AG10803 (cell line): ENCODE measurements at regions not wholly inside any gene's neighbourhood (a gene's known extent, or its start where the extent isn't known, plus 50 kb on each side); places are given as distances from the start of the nearest gene placed in this dataset.
"Not testable (repeated sequence)": the region's sequence is repeated elsewhere in the genome, so short reads cannot be mapped to it uniquely, and the experiment has no call there.

Experiments used
- DNase-seq: peaks from one replicate; pipeline ENCODE4 v3.0.0; 2010; ENCODE audit warnings: low read depth
- H3K4me3 ChIP-seq: 2 replicates; pipeline ENCODE4 v1.5.1; 2011; ENCODE audit warnings: mild to moderate bottlenecking, low read length, control low read depth
- CTCF ChIP-seq: conservative IDR thresholded peaks from 2 replicates; pipeline ENCODE4 v1.5.1; 2011; ENCODE audit warnings: mild to moderate bottlenecking, low read length, control low read depth, inconsistent platforms

GRCh38 chr16:8417145-8417544 lies 173.2 kb downstream of the TMEM114 start:
- no peak for DNase-seq
- no peak for TF ChIP-seq CTCF
- H3K4me3 ChIP-seq: no peak overlapping the region

- no peak for DNase-seq
- no peak for TF ChIP-seq CTCF
- H3K4me3 ChIP-seq: no peak overlapping the region
These were observed 181.3 kb downstream of the TMEM114 start for GRCh38 chr16:8408855-8409567.

- no peak for DNase-seq
- no peak overlapping the region for H3K4me3 ChIP-seq
- TF ChIP-seq CTCF: no peak
These were observed 183.0 kb downstream of the TMEM114 start for GRCh38 chr16:8407351-8407750.

GRCh38 chr16:8403978-8404749 lies 186.1 kb downstream of the TMEM114 start:
- no peak for DNase-seq
- H3K4me3 ChIP-seq: no peak overlapping the region
- no peak for TF ChIP-seq CTCF

GRCh38 chr16:8402981-8403843 lies 187.1 kb downstream of the TMEM114 start:
- TF ChIP-seq CTCF: no peak
- DNase-seq: no peak
- no peak overlapping the region for H3K4me3 ChIP-seq

- not testable (repeated sequence) for DNase-seq, H3K4me3 ChIP-seq
These were observed 189.6 kb downstream of the TMEM114 start for GRCh38 chr16:8400683-8401082.

- no peak overlapping the region for H3K4me3 ChIP-seq
These were observed 191.8 kb downstream of the TMEM114 start for GRCh38 chr16:8398548-8398947.

More at GRCh38 chr16:8398548-8398947, 191.8 kb downstream of the TMEM114 start:
- TF ChIP-seq CTCF: no peak
- no peak for DNase-seq
